ENCODE measurements at regions not wholly inside any gene's neighbourhood (a gene's known extent, or its start where the extent isn't known, plus 50 kb on each side); places are given as distances from the start of the nearest gene placed in this dataset.

- no peak for DNase-seq (ENCODE audit: low spot score)
- TF ChIP-seq CTCF (IDR thresholded peaks at IDR 0.05; ENCODE audit: extremely low read depth, missing control alignments) = no peak
Observed at GRCh38 chr16:6200861-6201260, 1103.3 kb upstream of the EEF2KMT start.

- DNase-seq (ENCODE audit: low spot score) = no peak
- no peak for TF ChIP-seq CTCF (IDR thresholded peaks at IDR 0.05; ENCODE audit: extremely low read depth, missing control alignments)
Observed at GRCh38 chr16:6200271-6200670, 1102.7 kb upstream of the EEF2KMT start.

- DNase-seq (ENCODE audit: low spot score) = no peak
- no peak for TF ChIP-seq CTCF (IDR thresholded peaks at IDR 0.05; ENCODE audit: extremely low read depth, missing control alignments)
Observed at GRCh38 chr16:6195966-6196365, 1098.4 kb upstream of the EEF2KMT start.

- TF ChIP-seq CTCF (IDR thresholded peaks at IDR 0.05; ENCODE audit: extremely low read depth, missing control alignments) = no peak
- no peak for DNase-seq (ENCODE audit: low spot score)
Observed at GRCh38 chr16:6193718-6194117, 1096.1 kb upstream of the EEF2KMT start.

- no peak for DNase-seq (ENCODE audit: low spot score)
- no peak for TF ChIP-seq CTCF (IDR thresholded peaks at IDR 0.05; ENCODE audit: extremely low read depth, missing control alignments)
Observed at GRCh38 chr16:6192984-6193383, 1095.4 kb upstream of the EEF2KMT start.

- no peak for TF ChIP-seq CTCF (IDR thresholded peaks at IDR 0.05; ENCODE audit: extremely low read depth, missing control alignments)
- no peak for DNase-seq (ENCODE audit: low spot score)
Observed at GRCh38 chr16:6192532-6192931, 1094.9 kb upstream of the EEF2KMT start.

GRCh38 chr16:6190776-6191175, 1093.2 kb upstream of the EEF2KMT start:
- DNase-seq (ENCODE audit: low spot score) = no peak

More at GRCh38 chr16:6190776-6191175, 1093.2 kb upstream of the EEF2KMT start:
- TF ChIP-seq CTCF (IDR thresholded peaks at IDR 0.05; ENCODE audit: extremely low read depth, missing control alignments) = no peak

All from GM20000 (cell line).